ENCODE measurements at regions not wholly inside any gene's neighbourhood (a gene's known extent, or its start where the extent isn't known, plus 50 kb on each side); places are given as distances from the start of the nearest gene placed in this dataset.

DNA sequence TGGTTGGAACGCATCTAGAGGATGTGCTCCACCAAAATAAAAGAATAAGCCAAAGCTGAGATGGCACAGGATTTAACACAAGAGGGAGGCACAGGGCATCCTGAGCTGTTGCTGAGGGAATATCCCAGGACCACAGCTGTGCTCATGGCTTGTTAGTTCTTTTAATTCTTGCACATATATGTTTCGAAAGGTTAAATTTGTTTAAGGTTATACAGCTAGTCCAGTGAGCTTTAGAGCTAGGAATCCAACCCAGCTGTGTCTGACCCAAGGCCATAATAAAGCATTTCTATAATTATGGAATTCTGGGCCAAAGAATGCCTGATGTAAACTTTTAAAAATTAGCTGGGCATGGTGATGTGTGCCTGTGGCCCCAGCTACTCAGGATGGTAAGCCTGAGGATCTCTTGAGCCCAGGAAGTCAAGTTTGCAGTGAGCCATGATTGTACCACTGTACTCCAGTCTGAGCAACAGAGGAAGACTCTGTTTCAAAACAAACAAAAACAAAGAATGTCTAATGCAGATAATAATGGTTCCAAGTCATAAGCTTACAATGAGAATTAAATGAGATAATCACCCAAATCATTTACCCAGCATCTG lies 66.4 kb upstream of the CCBE1 start:
- TF ChIP-seq, protein P1, sequence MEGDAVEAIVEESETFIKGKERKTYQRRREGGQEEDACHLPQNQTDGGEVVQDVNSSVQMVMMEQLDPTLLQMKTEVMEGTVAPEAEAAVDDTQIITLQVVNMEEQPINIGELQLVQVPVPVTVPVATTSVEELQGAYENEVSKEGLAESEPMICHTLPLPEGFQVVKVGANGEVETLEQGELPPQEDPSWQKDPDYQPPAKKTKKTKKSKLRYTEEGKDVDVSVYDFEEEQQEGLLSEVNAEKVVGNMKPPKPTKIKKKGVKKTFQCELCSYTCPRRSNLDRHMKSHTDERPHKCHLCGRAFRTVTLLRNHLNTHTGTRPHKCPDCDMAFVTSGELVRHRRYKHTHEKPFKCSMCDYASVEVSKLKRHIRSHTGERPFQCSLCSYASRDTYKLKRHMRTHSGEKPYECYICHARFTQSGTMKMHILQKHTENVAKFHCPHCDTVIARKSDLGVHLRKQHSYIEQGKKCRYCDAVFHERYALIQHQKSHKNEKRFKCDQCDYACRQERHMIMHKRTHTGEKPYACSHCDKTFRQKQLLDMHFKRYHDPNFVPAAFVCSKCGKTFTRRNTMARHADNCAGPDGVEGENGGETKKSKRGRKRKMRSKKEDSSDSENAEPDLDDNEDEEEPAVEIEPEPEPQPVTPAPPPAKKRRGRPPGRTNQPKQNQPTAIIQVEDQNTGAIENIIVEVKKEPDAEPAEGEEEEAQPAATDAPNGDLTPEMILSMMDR (IDR thresholded peaks at IDR 0.05), result no peak
- no peak for TF ChIP-seq POLR2A (IDR thresholded peaks at IDR 0.05)
